NCI-H510A (cell line): ENCODE measurements at regions not wholly inside any gene's neighbourhood (a gene's known extent, or its start where the extent isn't known, plus 50 kb on each side); places are given as distances from the start of the nearest gene placed in this dataset.

Experiments
- DNase-seq: peaks from one replicate; lab custom pipeline; 2025; lab: John Stamatoyannopoulos, UW

GRCh38 chr4:14627038-14627437 is 375.2 kb upstream of the CPEB2 start:
- no peak for DNase-seq

GRCh38 chr4:14631806-14632440 is 370.4 kb upstream of the CPEB2 start:
- no peak for DNase-seq

- no peak for DNase-seq
Measured at GRCh38 chr4:14636563-14636962, 365.7 kb upstream of the CPEB2 start.

- no peak for DNase-seq
Measured at GRCh38 chr4:14640476-14640875, 361.8 kb upstream of the CPEB2 start.

GRCh38 chr4:14641871-14642270 is 360.4 kb upstream of the CPEB2 start:
- no peak for DNase-seq

- DNase-seq: no peak
Measured at GRCh38 chr4:14644580-14645282, 357.6 kb upstream of the CPEB2 start.

- no peak for DNase-seq
Measured at GRCh38 chr4:14646831-14647230, 355.4 kb upstream of the CPEB2 start.

GRCh38 chr4:14650127-14650526 is 352.2 kb upstream of the CPEB2 start:
- DNase-seq: no peak

- peak; percentile 14 for DNase-seq
Measured at GRCh38 chr4:14652522-14652921, 349.8 kb upstream of the CPEB2 start.

GRCh38 chr4:14653338-14653737 is 348.9 kb upstream of the CPEB2 start:
- DNase-seq: no peak

GRCh38 chr4:14659286-14659685 is 343.0 kb upstream of the CPEB2 start:
- DNase-seq: no peak

- DNase-seq: no peak
Measured at GRCh38 chr4:14667624-14668151, 334.6 kb upstream of the CPEB2 start.

- DNase-seq: no peak
Measured at GRCh38 chr4:14668296-14668695, 334.0 kb upstream of the CPEB2 start.

- no peak for DNase-seq
Measured at GRCh38 chr4:14669371-14669770, 332.9 kb upstream of the CPEB2 start.

GRCh38 chr4:14671146-14671545 is 331.1 kb upstream of the CPEB2 start:
- no peak for DNase-seq

- DNase-seq: no peak
Measured at GRCh38 chr4:14675279-14675985, 326.8 kb upstream of the CPEB2 start.

GRCh38 chr4:14679906-14680305 is 322.4 kb upstream of the CPEB2 start:
- DNase-seq: no peak

- DNase-seq: no peak
Measured at GRCh38 chr4:14681330-14681729, 321.0 kb upstream of the CPEB2 start.

- DNase-seq: no peak
Measured at GRCh38 chr4:14693728-14694127, 308.6 kb upstream of the CPEB2 start.

GRCh38 chr4:14695095-14695845 is 307.0 kb upstream of the CPEB2 start:
- DNase-seq: no peak

GRCh38 chr4:14700083-14700482 is 302.2 kb upstream of the CPEB2 start:
- no peak for DNase-seq

- DNase-seq: no peak
Measured at GRCh38 chr4:14700544-14700943, 301.7 kb upstream of the CPEB2 start.
